Kidney (tissue), 13 donors: ENCODE measurements at regions not wholly inside any gene's neighbourhood (a gene's known extent, or its start where the extent isn't known, plus 50 kb on each side); places are given as distances from the start of the nearest gene placed in this dataset.

ENCODE experiments used
- DNase-seq, 5 donors: peaks; one replicate each; pipeline ENCODE4 v3.0.0-alpha.2; 2013 to 2020
- FAIRE-seq: peaks from 2 replicates; lab custom pipeline; 2012; peaks lifted over from hg19 to GRCh38; lab: Jason Lieb, UNC
- H3K27ac ChIP-seq, 2 donors: one replicate each; pipeline ENCODE4 v1.7.0; 2013; ENCODE audit warnings: low read depth in 2 of 2, low read length in 2 of 2, inconsistent platforms in 1 of 2
- H3K27me3 ChIP-seq: one replicate; pipeline ENCODE4 v1.7.1; 2013; ENCODE audit warnings: low read length, inconsistent platforms; ENCODE audit not compliant: control insufficient read depth, insufficient read depth
- H3K36me3 ChIP-seq, 3 donors: one replicate each; pipeline versions ENCODE4 v1.7.0 to v1.7.1; 2013; ENCODE audit warnings: low read length in 3 of 3, control low read depth in 1 of 3, inconsistent platforms in 1 of 3; ENCODE audit not compliant: insufficient read depth in 3 of 3, control insufficient read depth in 2 of 3
- H3K4me1 ChIP-seq, 3 donors: one replicate each; pipeline versions ENCODE4 v1.7.0 to v1.7.1; 2013; ENCODE audit warnings: low read length in 3 of 3, inconsistent platforms in 1 of 3, low read depth in 1 of 3; ENCODE audit not compliant: control insufficient read depth in 2 of 3, insufficient read depth in 2 of 3
- H3K4me3 ChIP-seq, 3 donors: one replicate each; pipeline versions ENCODE4 v1.7.0 to v1.8.1; 2013; ENCODE audit warnings: low read length in 3 of 3, control low read depth in 1 of 3, inconsistent platforms in 1 of 3
- H3K9ac ChIP-seq, 3 donors: one replicate each; pipeline versions ENCODE4 v1.7.0 to v1.7.1; 2013; ENCODE audit warnings: low read length in 3 of 3, control low read depth in 1 of 3, inconsistent platforms in 1 of 3
- H3K9me3 ChIP-seq, 3 donors: one replicate each; pipeline versions ENCODE4 v1.7.0 to v1.7.1; 2013; ENCODE audit warnings: low read length in 3 of 3, control low read depth in 1 of 3, inconsistent platforms in 1 of 3; ENCODE audit not compliant: control insufficient read depth in 2 of 3, insufficient read depth in 1 of 3
- intact Hi-C: fragments of 100-400 bp; cut with DNase I; formaldehyde crosslinking; loops from one replicate; pipeline ENCODE4 v1.11.1; 2022
- TF ChIP-seq, protein P1 (sequence below): IDR thresholded peaks from 3 replicates; pipeline ENCODE4 v1.5.1; 2012; ENCODE audit warnings: mild to moderate bottlenecking, moderate library complexity, borderline replicate concordance; ENCODE audit not compliant: insufficient read depth; ENCODE audit errors: extremely low read depth
- donor health status: control.
- donor health status: control.
- donor health status: control.
- donor health status: control.
- donor health status: control.
- donor health status: DM: yes; HTN: yes; CAD: no.
- donor health status: Normal renal cell carcinoma (clear cell type).

DNA sequence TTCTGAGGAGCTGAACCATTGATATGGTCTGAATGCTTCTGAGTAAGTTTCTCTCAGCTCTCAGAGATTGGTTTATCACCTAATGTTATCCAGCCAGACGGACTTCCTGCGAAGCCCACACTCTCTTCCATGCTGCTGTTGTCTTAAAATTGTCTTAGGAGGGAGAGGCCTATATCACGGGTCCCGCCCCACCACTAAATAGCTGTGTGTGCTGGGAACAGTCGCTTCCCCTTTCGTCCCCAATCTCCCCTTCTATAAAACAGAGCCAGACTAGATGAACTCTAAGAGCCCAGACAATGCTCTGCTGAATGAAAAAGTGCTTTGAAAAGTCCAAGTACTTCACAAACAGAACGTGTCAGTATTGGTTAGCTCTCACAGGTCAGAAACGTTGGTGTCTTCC is 81.4 kb upstream of the AKIP1 start:
- DNase-seq (no peak), FAIRE-seq (no peak)
- no peak overlapping the region for H3K9ac ChIP-seq
- peaks cover 0 to 6% (median 0%) of the 10 kb centered on the region in 3 donors for H3K4me1 ChIP-seq
- H3K4me3 ChIP-seq, result no peak overlapping the region
- H3K27me3 ChIP-seq, result no peaks in the 10 kb centered on the region
- peaks cover 0 to 2% (median 0%) of the 10 kb centered on the region in 3 donors for H3K36me3 ChIP-seq
- H3K9me3 ChIP-seq, result peaks cover 0 to 2% (median 0%) of the 10 kb centered on the region in 3 donors
- no peak overlapping the region for H3K27ac ChIP-seq
- TF ChIP-seq, protein P1, sequence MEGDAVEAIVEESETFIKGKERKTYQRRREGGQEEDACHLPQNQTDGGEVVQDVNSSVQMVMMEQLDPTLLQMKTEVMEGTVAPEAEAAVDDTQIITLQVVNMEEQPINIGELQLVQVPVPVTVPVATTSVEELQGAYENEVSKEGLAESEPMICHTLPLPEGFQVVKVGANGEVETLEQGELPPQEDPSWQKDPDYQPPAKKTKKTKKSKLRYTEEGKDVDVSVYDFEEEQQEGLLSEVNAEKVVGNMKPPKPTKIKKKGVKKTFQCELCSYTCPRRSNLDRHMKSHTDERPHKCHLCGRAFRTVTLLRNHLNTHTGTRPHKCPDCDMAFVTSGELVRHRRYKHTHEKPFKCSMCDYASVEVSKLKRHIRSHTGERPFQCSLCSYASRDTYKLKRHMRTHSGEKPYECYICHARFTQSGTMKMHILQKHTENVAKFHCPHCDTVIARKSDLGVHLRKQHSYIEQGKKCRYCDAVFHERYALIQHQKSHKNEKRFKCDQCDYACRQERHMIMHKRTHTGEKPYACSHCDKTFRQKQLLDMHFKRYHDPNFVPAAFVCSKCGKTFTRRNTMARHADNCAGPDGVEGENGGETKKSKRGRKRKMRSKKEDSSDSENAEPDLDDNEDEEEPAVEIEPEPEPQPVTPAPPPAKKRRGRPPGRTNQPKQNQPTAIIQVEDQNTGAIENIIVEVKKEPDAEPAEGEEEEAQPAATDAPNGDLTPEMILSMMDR, result no peak
- intact Hi-C loops, result no loop called here

DNA sequence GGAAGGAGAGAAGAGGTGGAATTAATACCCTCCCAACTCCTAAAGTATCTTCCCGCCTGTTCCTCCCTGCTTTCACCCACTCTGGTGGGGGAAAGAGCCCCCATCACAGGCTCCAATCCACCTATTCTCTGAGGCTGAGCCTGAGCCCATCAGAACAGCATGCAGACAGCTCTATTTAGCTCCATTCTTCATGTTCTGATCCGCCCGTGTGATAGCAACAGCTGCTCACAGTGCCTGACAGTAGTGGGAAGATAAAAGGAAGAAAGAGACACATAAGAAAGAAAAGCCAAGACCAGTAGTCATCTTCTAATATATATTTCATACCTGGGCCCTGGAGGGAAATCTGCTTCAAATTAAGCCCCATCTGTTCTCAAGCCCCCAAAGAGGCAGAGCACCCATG is 80.3 kb upstream of the AKIP1 start:
- Histone ChIP-seq H3K36me3 (peaks cover 0 to 2% (median 0%) of the 10 kb centered on the region in 3 donors), H3K27me3 (no peaks in the 10 kb centered on the region), H3K4me3 (no peak overlapping the region), H3K9ac (no peak overlapping the region), H3K27ac (no peak overlapping the region), H3K4me1 (peaks cover 0 to 6% (median 0%) of the 10 kb centered on the region in 3 donors), H3K9me3 (peaks cover 0 to 2% (median 0%) of the 10 kb centered on the region in 3 donors)
- DNase-seq (no peak), FAIRE-seq (no peak)
- TF ChIP-seq, protein P1, result no peak
- intact Hi-C loops, result no loop called here

DNA sequence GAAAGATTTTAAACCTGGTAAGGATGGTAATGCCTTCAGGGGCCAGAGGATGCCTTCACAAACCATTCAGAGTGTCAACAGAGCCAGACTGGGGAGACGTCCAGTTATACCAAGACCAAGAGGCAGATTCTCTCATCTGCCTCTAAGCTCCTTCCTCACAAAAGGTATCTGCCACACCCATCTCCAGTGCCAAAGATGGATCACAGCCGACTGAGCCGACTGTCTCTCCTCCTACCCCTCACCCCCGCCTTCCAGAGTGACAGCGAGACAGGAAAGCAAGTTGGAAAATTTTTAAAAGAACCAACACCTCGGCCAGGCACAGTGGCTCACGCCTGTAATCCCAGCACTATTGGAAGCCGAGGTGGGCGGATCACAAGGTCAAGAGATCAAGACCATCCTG is 79.1 kb upstream of the AKIP1 start:
- H3K27ac ChIP-seq, result no peak overlapping the region

More for the DNA sequence above, 79.1 kb upstream of the AKIP1 start:
- Histone ChIP-seq H3K9ac (no peak overlapping the region), H3K27me3 (no peaks in the 10 kb centered on the region), H3K4me3 (no peak overlapping the region), H3K9me3 (peaks cover 0 to 2% (median 0%) of the 10 kb centered on the region in 3 donors), H3K36me3 (peaks cover 0 to 2% (median 0%) of the 10 kb centered on the region in 3 donors), H3K4me1 (peaks cover 0 to 6% (median 0%) of the 10 kb centered on the region in 3 donors)
- intact Hi-C loops, result no loop called here
- DNase-seq, result no peak
- TF ChIP-seq, protein P1, result no peak
- no peak for FAIRE-seq
